ENCODE measurements at regions not wholly inside any gene's neighbourhood (a gene's known extent, or its start where the extent isn't known, plus 50 kb on each side); places are given as distances from the start of the nearest gene placed in this dataset.

- DNase-seq, result no peak
Observed at GRCh38 chr14:29163109-29163508, 396.5 kb downstream of the FOXG1 start.

GRCh38 chr14:29165431-29165830 is 398.8 kb downstream of the FOXG1 start:
- no peak overlapping the region for H3K27ac ChIP-seq
- no peaks in the 10 kb centered on the region for H3K4me1 ChIP-seq (ENCODE audit: insufficient read depth)
- no peak overlapping the region for H3K4me3 ChIP-seq
- intact Hi-C loops (cut with DNase I), result no loop called here
- 15 to 38% (median 28%) methylated on average over 1 of the region's 1 CpG for WGBS, 3 donors
- H3K36me3 ChIP-seq, result no peaks in the 10 kb centered on the region
- H3K9me3 ChIP-seq, result no peaks in the 10 kb centered on the region
- H3K27me3 ChIP-seq, result no peaks in the 10 kb centered on the region
- DNase-seq, result no peak
- no peak for TF ChIP-seq EP300 (IDR thresholded peaks at IDR 0.05)
- TF ChIP-seq CTCF (IDR thresholded peaks at IDR 0.05), result no peak
- TF ChIP-seq POLR2A (IDR thresholded peaks at IDR 0.05), result no peak

More at GRCh38 chr14:29163109-29163508, 396.5 kb downstream of the FOXG1 start:
- no peak overlapping the region for H3K4me3 ChIP-seq
- WGBS, 3 donors, result 65 to 75% (median 70%) methylated on average over 2 of the region's 2 CpGs
- intact Hi-C loops (cut with DNase I), result no loop called here
- no peaks in the 10 kb centered on the region for H3K36me3 ChIP-seq
- no peaks in the 10 kb centered on the region for H3K4me1 ChIP-seq (ENCODE audit: insufficient read depth)
- no peak overlapping the region for H3K27ac ChIP-seq
- no peaks in the 10 kb centered on the region for H3K27me3 ChIP-seq
- no peaks in the 10 kb centered on the region for H3K9me3 ChIP-seq
- no peak for TF ChIP-seq CTCF (IDR thresholded peaks at IDR 0.05)
- no peak for TF ChIP-seq EP300 (IDR thresholded peaks at IDR 0.05)
- no peak for TF ChIP-seq POLR2A (IDR thresholded peaks at IDR 0.05)

GRCh38 chr14:29166507-29166906 is 399.9 kb downstream of the FOXG1 start:
- H3K4me1 ChIP-seq (ENCODE audit: insufficient read depth), result no peaks in the 10 kb centered on the region
- H3K9me3 ChIP-seq, result no peaks in the 10 kb centered on the region
- 60 to 77% (median 69%) methylated on average over 1 of the region's 1 CpG for WGBS, 3 donors
- H3K27ac ChIP-seq, result no peak overlapping the region
- TF ChIP-seq EP300 (IDR thresholded peaks at IDR 0.05) (no peak), CTCF (IDR thresholded peaks at IDR 0.05) (no peak), POLR2A (IDR thresholded peaks at IDR 0.05) (no peak)
- no peak overlapping the region for H3K4me3 ChIP-seq
- DNase-seq, result no peak
- no peaks in the 10 kb centered on the region for H3K27me3 ChIP-seq
- H3K36me3 ChIP-seq, result no peaks in the 10 kb centered on the region
- intact Hi-C loops (cut with DNase I), result no loop called here

GRCh38 chr14:29168149-29168548 is 401.6 kb downstream of the FOXG1 start:
- no peaks in the 10 kb centered on the region for H3K27me3 ChIP-seq
- intact Hi-C loops (cut with DNase I), result no loop called here
- no peaks in the 10 kb centered on the region for H3K4me1 ChIP-seq (ENCODE audit: insufficient read depth)
- no peak for TF ChIP-seq EP300 (IDR thresholded peaks at IDR 0.05)
- TF ChIP-seq CTCF (IDR thresholded peaks at IDR 0.05), result no peak
- no peak for TF ChIP-seq POLR2A (IDR thresholded peaks at IDR 0.05)
- 89 to 92% (median 90%) methylated on average over 7 of the region's 7 CpGs for whole genome bisulfite sequencing, 3 donors
- DNase-seq, result no peak
- no peaks in the 10 kb centered on the region for H3K9me3 ChIP-seq
- H3K4me3 ChIP-seq, result no peak overlapping the region
- H3K27ac ChIP-seq, result no peak overlapping the region
- H3K36me3 ChIP-seq, result no peaks in the 10 kb centered on the region

- TF ChIP-seq EP300 (IDR thresholded peaks at IDR 0.05) (no peak), CTCF (IDR thresholded peaks at IDR 0.05) (no peak), POLR2A (IDR thresholded peaks at IDR 0.05) (no peak)
- 74 to 86% (median 83%) methylated on average over 5 of the region's 5 CpGs for WGBS, 3 donors
- no peak for DNase-seq
Observed at GRCh38 chr14:29169408-29169807, 402.8 kb downstream of the FOXG1 start.

More at GRCh38 chr14:29169408-29169807, 402.8 kb downstream of the FOXG1 start:
- Histone ChIP-seq H3K4me3 (no peak overlapping the region), H3K27ac (no peak overlapping the region), H3K36me3 (no peaks in the 10 kb centered on the region), H3K9me3 (no peaks in the 10 kb centered on the region), H3K4me1 (ENCODE audit: insufficient read depth) (no peaks in the 10 kb centered on the region), H3K27me3 (no peaks in the 10 kb centered on the region)
- intact Hi-C loops (cut with DNase I), result no loop called here
